Esophagus squamous epithelium (tissue), 4 donors: ENCODE measurements at regions not wholly inside any gene's neighbourhood (a gene's known extent, or its start where the extent isn't known, plus 50 kb on each side); places are given as distances from the start of the nearest gene placed in this dataset.

Source experiments
- CTCF ChIP-seq, 6 experiments: fragments of 450-650 bp in 4 of 6; fragments of 200-600 bp in 2 of 6; sonication (generic) in 2 of 6; IDR thresholded peaks; one replicate each; pipeline ENCODE4 v1.5.1; 2016 to 2019; ENCODE audit warnings: antibody characterized with exemption in 6 of 6, mild to moderate bottlenecking in 4 of 6, moderate library complexity in 4 of 6
- POLR2A ChIP-seq, 4 donors: fragments of 450-650 bp; IDR thresholded peaks; one replicate each; pipeline ENCODE4 v1.6.1; 2017; ENCODE audit warnings: antibody characterized with exemption in 4 of 4, mild to moderate bottlenecking in 4 of 4, moderate library complexity in 3 of 4

GRCh38 chr14:29458547-29458946 lies 469.1 kb downstream of the PRKD1 start:
- no peak for TF ChIP-seq CTCF (IDR thresholded peaks at IDR 0.05)
- TF ChIP-seq POLR2A (IDR thresholded peaks at IDR 0.05), result no peak
